ENCODE measurements at regions not wholly inside any gene's neighbourhood (a gene's known extent, or its start where the extent isn't known, plus 50 kb on each side); places are given as distances from the start of the nearest gene placed in this dataset.
A peak's percentile ranks its signal among the peaks of the same experiment; 100 is the strongest.
"Not testable (repeated sequence)": the region's sequence is repeated elsewhere in the genome, so short reads cannot be mapped to it uniquely, and the experiment has no call there.

DNA sequence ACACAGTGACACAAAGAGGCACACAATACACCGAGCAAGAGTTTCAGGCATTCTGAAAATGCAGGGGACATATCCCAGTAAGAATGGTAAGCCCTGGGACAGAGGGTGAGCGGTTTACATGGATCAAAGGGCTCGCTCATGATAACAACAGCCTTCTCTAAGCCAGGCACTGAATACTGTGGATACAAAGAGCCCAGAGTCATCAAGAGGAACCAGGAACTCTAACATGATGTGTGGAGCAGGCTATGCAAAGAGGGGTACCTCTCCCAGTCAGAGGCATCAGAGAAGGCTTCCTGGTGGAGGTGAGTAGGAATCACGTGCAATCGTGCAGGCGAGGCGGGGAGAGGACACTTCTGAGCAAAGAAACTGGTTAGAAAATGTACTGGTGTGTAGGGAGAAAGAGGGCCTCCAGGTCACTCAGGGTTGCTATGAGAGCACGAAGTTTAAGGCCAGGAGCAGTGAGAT is 76.9 kb upstream of the EEA1 start:
- DNase-seq (ENCODE audit: extremely low spot score), result no peak
- TF ChIP-seq, protein P1, sequence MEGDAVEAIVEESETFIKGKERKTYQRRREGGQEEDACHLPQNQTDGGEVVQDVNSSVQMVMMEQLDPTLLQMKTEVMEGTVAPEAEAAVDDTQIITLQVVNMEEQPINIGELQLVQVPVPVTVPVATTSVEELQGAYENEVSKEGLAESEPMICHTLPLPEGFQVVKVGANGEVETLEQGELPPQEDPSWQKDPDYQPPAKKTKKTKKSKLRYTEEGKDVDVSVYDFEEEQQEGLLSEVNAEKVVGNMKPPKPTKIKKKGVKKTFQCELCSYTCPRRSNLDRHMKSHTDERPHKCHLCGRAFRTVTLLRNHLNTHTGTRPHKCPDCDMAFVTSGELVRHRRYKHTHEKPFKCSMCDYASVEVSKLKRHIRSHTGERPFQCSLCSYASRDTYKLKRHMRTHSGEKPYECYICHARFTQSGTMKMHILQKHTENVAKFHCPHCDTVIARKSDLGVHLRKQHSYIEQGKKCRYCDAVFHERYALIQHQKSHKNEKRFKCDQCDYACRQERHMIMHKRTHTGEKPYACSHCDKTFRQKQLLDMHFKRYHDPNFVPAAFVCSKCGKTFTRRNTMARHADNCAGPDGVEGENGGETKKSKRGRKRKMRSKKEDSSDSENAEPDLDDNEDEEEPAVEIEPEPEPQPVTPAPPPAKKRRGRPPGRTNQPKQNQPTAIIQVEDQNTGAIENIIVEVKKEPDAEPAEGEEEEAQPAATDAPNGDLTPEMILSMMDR (IDR thresholded peaks at IDR 0.05; ENCODE audit: control extremely low read depth, extremely low read depth, low read depth, missing control alignments), result no peak
- ChIA-PET CTCF (interaction anchor here (1.0 to 5.7 kb wide), 9 partner anchors 10 to 497 kb away, joined by 3 to 37 read pairs (median 4); no protein-coding TSS in a partner anchor), POLR2A (no interaction called here)

DNA sequence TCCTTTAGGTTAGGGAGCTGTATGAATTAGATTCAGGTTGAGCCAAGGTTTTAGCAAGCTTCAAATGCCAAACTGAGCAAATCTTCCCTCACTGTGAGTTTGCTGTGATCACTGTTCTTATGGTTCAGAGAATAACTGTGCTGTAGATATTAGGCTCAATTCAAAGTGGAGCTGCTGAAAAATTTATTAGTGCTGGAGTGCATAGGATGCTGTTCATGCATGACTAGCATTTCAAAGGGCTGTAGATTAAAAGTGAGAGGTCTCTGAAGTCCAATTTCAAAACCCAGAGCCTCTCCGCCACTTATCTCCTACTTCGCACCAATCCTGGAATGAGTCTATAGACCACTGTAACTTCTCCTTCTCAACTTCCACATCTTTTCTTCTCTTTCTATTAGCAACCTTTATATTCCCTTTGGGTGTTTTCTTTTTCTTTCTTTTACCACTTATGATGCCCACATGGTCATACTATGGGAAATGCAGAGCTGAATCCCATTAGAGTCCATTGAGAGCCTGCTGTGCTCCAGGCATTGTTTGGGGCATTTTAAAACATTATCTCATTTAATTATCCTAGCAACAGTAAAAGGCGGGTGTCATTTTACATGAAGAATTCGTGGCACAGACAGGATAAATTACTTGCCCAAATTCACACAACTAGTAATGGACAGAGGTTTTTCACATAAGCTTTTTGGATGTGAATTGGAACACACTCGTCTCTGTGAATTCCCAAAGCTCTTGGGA is 77.5 kb upstream of the EEA1 start:
- no peak for DNase-seq (ENCODE audit: extremely low spot score)
- ChIA-PET POLR2A (no interaction called here), CTCF (interaction anchor here (1.0 to 5.7 kb wide), 9 partner anchors 8 to 496 kb away, joined by 3 to 37 read pairs (median 4); no protein-coding TSS in a partner anchor)
- TF ChIP-seq, protein P1 (IDR thresholded peaks at IDR 0.05; ENCODE audit: control extremely low read depth, extremely low read depth, low read depth, missing control alignments), result no peak

- no peak for DNase-seq (ENCODE audit: extremely low spot score)
- CTCF ChIA-PET, result interaction anchor here (1.2 to 5.7 kb wide), 9 partner anchors 8 to 407 kb away, joined by 3 to 37 read pairs (median 6); no protein-coding TSS in a partner anchor
- POLR2A ChIA-PET, result no interaction called here
- TF ChIP-seq, protein P1 (IDR thresholded peaks at IDR 0.05; ENCODE audit: control extremely low read depth, extremely low read depth, low read depth, missing control alignments), result no peak
Measured at GRCh38 chr12:93007544-93007943, 78.4 kb upstream of the EEA1 start.

DNA sequence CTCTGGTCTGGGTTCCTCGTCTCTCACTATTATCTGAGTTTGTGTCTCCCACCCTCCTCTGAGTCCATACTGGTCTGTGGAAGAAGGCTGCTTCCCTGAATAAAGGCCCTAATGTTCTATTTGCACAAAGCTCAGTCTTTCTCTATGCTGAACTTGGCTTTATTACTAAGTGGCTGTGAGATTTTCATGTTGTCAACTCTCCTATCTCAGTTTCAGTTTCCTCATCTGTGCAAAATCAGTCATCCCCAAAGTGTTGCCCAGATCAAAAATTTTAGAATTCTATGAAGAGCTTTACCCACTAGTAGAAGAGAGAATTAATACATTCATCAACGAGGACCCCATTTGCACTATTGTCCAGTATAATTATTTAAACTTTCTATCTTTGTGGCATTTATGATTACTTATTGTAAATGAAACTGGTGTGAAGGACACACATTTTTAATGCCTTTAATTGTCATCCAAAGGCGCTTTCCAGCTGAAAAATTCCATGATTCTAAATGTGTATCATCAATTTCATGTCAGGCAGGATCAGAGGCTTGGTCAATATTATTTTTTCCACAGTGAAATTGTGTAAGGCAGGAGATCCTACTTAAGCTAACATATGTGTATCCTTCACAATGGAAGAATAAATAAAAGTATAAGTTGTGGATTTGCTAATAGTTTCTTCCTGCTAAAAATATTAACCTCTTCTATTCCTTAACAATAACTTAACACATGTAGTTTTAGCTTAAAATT is 79.1 kb upstream of the EEA1 start:
- POLR2A ChIA-PET, result no interaction called here
- TF ChIP-seq, protein P1 (IDR thresholded peaks at IDR 0.05; ENCODE audit: control extremely low read depth, extremely low read depth, low read depth, missing control alignments), result no peak
- CTCF ChIA-PET, result interaction anchor here (1.0 to 5.7 kb wide), 14 partner anchors 7 to 1094 kb away, joined by 3 to 37 read pairs (median 4); no protein-coding TSS in a partner anchor
- peak; percentile 53 for DNase-seq (ENCODE audit: extremely low spot score)

- POLR2A ChIA-PET; DNase-seq (ENCODE audit: extremely low spot score): not testable (repeated sequence)
- CTCF ChIA-PET, result interaction anchor here (1.0 to 5.7 kb wide), 11 partner anchors 8 to 1093 kb away, joined by 3 to 37 read pairs (median 6); no protein-coding TSS in a partner anchor
Measured at GRCh38 chr12:93008880-93009279, 79.8 kb upstream of the EEA1 start.

GRCh38 chr12:93009533-93009932 is 80.4 kb upstream of the EEA1 start:
- CTCF ChIA-PET, result interaction anchor here (1.1 to 5.7 kb wide), 11 partner anchors 9 to 410 kb away, joined by 3 to 37 read pairs (median 4); no protein-coding TSS in a partner anchor

More at GRCh38 chr12:93009533-93009932, 80.4 kb upstream of the EEA1 start:
- POLR2A ChIA-PET, result no interaction called here
- DNase-seq (ENCODE audit: extremely low spot score), result peak; percentile 28
- TF ChIP-seq, protein P1 (IDR thresholded peaks at IDR 0.05; ENCODE audit: control extremely low read depth, extremely low read depth, low read depth, missing control alignments), result no peak

Data from GM10248 (cell line).